HepG2 (cell line): ENCODE measurements at regions not wholly inside any gene's neighbourhood (a gene's known extent, or its start where the extent isn't known, plus 50 kb on each side); places are given as distances from the start of the nearest gene placed in this dataset.
"Not testable (repeated sequence)": the region's sequence is repeated elsewhere in the genome, so short reads cannot be mapped to it uniquely, and the experiment has no call there.

ENCODE experiments used
- ATAC-seq: fragments of 200-7000 bp; cut with Tn5 transposase; 3 replicates; pipeline ENCODE4 v1.9.1; 2020; ENCODE audit warnings: mild to moderate bottlenecking, moderate library complexity
- BruUV-seq: library from RNA; stranded (reverse); fragments of 400-500 nt; replicated peaks from 2 replicates; lab custom pipeline; 2021; lab: Mats Ljungman, UMichigan
- CTCF ChIA-PET: fragments of 300-600 bp; formaldehyde crosslinking; extraction: SDS; loops from one replicate; lab custom pipeline; 2021; ENCODE audit warnings: low total read pairs, inconsistent platforms, low intra/inter-chr PET ratio; lab: Yijun Ruan, JAX
- POLR2A ChIA-PET: fragments of 350-600 bp; sonication (Branson Sonifier 250); formaldehyde crosslinking; loops from one replicate; lab custom pipeline; 2020; ENCODE audit warnings: antibody characterized with exemption, inconsistent platforms; lab: Yijun Ruan, JAX
- DNase-seq: peaks from one replicate; pipeline ENCODE4 v3.0.0-alpha.2; 2015; ENCODE audit warnings: low spot score
- FAIRE-seq: peaks from 3 replicates; lab custom pipeline; 2011; peaks lifted over from hg19 to GRCh38; lab: Jason Lieb, UNC
- H2AFZ ChIP-seq: one replicate; pipeline ENCODE4 v1.6.1; 2011; ENCODE audit warnings: low read length, inconsistent platforms
- H3K27ac ChIP-seq: fragments of 300-600 bp; 3 replicates; pipeline ENCODE4 v1.8.0; 2011; ENCODE audit warnings: mixed run types, mild to moderate bottlenecking, mixed read lengths, low read length, inconsistent platforms; ENCODE audit not compliant: insufficient read depth; ENCODE audit errors: extremely low read length
- H3K27me3 ChIP-seq, 2 experiments: fragments of 200-600 bp in 1 of 2; 2 replicates in 1 of 2; 3 replicates in 1 of 2; pipeline versions ENCODE4 v1.6.0 to v1.8.0; 2011; ENCODE audit warnings: low read length in 2 of 2, mild to moderate bottlenecking in 2 of 2, moderate library complexity in 2 of 2, inconsistent platforms in 1 of 2; ENCODE audit not compliant: insufficient read depth in 2 of 2, control insufficient read depth in 1 of 2
- H3K36me3 ChIP-seq, 2 experiments: fragments of 200-600 bp in 1 of 2; replicated peaks in 1 of 2; 2 replicates in 1 of 2; 3 replicates in 1 of 2; pipeline versions ENCODE4 v1.5.1 to v1.8.0; 2011; ENCODE audit warnings: low read length in 2 of 2, inconsistent platforms in 1 of 2; ENCODE audit not compliant: insufficient read depth in 2 of 2, control insufficient read depth in 1 of 2
- H3K4me1 ChIP-seq: 2 replicates; pipeline ENCODE4 v1.5.1; 2012; ENCODE audit warnings: low read length, inconsistent platforms; ENCODE audit not compliant: insufficient read depth
- H3K4me2 ChIP-seq: 2 replicates; pipeline ENCODE4 v1.6.0; 2011; ENCODE audit warnings: low read depth, low read length, inconsistent platforms
- H3K4me3 ChIP-seq, 3 experiments: fragments of 200-600 bp in 1 of 3; sonication (generic), shearing (Covaris generic) in 1 of 3; replicated peaks in 1 of 3; 2 replicates each; pipeline ENCODE4 v1.5.1; 2011 to 2016; ENCODE audit warnings: low read length in 3 of 3, inconsistent platforms in 2 of 3, low read depth in 2 of 3, mild to moderate bottlenecking in 2 of 3, control low read depth in 1 of 3, mixed read lengths in 1 of 3; ENCODE audit not compliant: insufficient read depth in 1 of 3
- H3K79me2 ChIP-seq: one replicate; pipeline ENCODE4 v1.6.1; 2011; ENCODE audit warnings: low read length, inconsistent platforms; ENCODE audit not compliant: insufficient read depth
- H3K9ac ChIP-seq: 2 replicates; pipeline ENCODE4 v1.6.0; 2011; ENCODE audit warnings: mild to moderate bottlenecking, low read depth, low read length, inconsistent platforms; ENCODE audit not compliant: insufficient read depth
- H3K9me3 ChIP-seq: 2 replicates; pipeline ENCODE4 v1.5.1; 2012; ENCODE audit warnings: mild to moderate bottlenecking, low read length
- H4K20me1 ChIP-seq: 2 replicates; pipeline ENCODE4 v1.6.0; 2011; ENCODE audit warnings: inconsistent platforms, mild to moderate bottlenecking, low read length, moderate library complexity; ENCODE audit not compliant: insufficient read depth
- ATAD3A ChIP-seq: sonication (generic); formaldehyde crosslinking; IDR thresholded peaks from 2 replicates; pipeline ENCODE4 v1.4.0; 2020; ENCODE audit warnings: missing genetic modification reagents
- HMG20A ChIP-seq: IDR thresholded peaks from 2 replicates; pipeline ENCODE4 v1.6.1; 2016; ENCODE audit warnings: borderline replicate concordance
- HOXA7 ChIP-seq: sonication (generic); formaldehyde crosslinking; IDR thresholded peaks from 2 replicates; pipeline ENCODE4 v1.8.1; 2022; ENCODE audit warnings: mild to moderate bottlenecking, missing genetic modification reagents, moderate library complexity
- MXD4 ChIP-seq: IDR thresholded peaks from 2 replicates; pipeline ENCODE4 v1.6.1; 2016; ENCODE audit warnings: mild to moderate bottlenecking, missing biosample characterization, missing genetic modification reagents
- PAF1 ChIP-seq: IDR thresholded peaks from 2 replicates; pipeline ENCODE4 v1.6.1; 2016; ENCODE audit warnings: missing genetic modification reagents, missing compliant biosample characterization
- REPIN1 ChIP-seq: sonication (generic); formaldehyde crosslinking; IDR thresholded peaks from 2 replicates; pipeline ENCODE4 v1.8.0; 2022; ENCODE audit warnings: missing genetic modification reagents, low read depth, mild to moderate bottlenecking, borderline replicate concordance
- SRF ChIP-seq: IDR thresholded peaks from 2 replicates; pipeline ENCODE4 v1.6.1; 2011; ENCODE audit warnings: mild to moderate bottlenecking, low read depth, low read length, moderate library complexity
- WGBS: methylation state at CpG from one replicate; pipeline ENCODE4 v1.1.6; 2017; ENCODE audit warnings: low lambda C conversion rate; 5-methylcytosine and 5-hydroxymethylcytosine counted together
- in situ Hi-C: cut with HindIII; loops from 2 replicates; pipeline ENCODE4 v1.10.0; 2017; ENCODE audit warnings: low pct_unique_long_range_greater_than_20kb; ENCODE audit not compliant: extremely low pct_ligation_motif_present
- intact Hi-C: fragments of 100-400 bp; cut with micrococcal nuclease; formaldehyde crosslinking; loops from one replicate; pipeline ENCODE4 v1.10.0; 2022; ENCODE audit not compliant: unreplicated experiment
- TF ChIP-seq, protein P1 (sequence below): sonication (generic); formaldehyde crosslinking; IDR thresholded peaks from 2 replicates; pipeline ENCODE4 v1.9.0; 2021; ENCODE audit warnings: missing genetic modification reagents, borderline replicate concordance
- TF ChIP-seq, protein P2 (sequence below): sonication (generic); formaldehyde crosslinking; IDR thresholded peaks from 2 replicates; pipeline ENCODE4 v1.5.1; 2020; ENCODE audit warnings: missing genetic modification reagents, mild to moderate bottlenecking, borderline replicate concordance
- TF ChIP-seq, protein P3 (sequence below): sonication (generic); formaldehyde crosslinking; IDR thresholded peaks from 2 replicates; pipeline ENCODE4 v1.8.1; 2023; ENCODE audit warnings: missing genetic modification reagents, inconsistent platforms, borderline replicate concordance

DNA sequence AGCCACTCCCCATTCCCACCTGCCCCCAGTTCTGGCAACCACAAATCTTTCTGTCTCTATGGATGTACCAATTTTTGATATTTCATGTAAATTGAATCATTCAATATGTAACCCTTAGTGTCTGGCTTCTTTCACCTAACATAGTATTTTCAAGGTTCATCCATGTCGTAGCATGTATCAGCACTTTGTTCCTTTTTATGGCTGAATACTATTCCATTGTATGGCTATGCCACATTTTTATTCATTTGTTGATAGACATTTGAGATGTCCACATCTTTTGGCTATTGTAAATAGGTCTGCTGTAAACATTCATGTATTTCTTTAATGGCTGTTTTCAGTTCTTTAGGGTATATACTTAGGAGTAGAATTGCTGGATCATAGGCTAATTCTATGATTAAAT, 270.5 kb downstream of the FGFR2 start (continued):
- TF ChIP-seq, protein P1, sequence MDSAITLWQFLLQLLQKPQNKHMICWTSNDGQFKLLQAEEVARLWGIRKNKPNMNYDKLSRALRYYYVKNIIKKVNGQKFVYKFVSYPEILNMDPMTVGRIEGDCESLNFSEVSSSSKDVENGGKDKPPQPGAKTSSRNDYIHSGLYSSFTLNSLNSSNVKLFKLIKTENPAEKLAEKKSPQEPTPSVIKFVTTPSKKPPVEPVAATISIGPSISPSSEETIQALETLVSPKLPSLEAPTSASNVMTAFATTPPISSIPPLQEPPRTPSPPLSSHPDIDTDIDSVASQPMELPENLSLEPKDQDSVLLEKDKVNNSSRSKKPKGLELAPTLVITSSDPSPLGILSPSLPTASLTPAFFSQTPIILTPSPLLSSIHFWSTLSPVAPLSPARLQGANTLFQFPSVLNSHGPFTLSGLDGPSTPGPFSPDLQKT (CRISPR knock-in tag) = no peak

DNA sequence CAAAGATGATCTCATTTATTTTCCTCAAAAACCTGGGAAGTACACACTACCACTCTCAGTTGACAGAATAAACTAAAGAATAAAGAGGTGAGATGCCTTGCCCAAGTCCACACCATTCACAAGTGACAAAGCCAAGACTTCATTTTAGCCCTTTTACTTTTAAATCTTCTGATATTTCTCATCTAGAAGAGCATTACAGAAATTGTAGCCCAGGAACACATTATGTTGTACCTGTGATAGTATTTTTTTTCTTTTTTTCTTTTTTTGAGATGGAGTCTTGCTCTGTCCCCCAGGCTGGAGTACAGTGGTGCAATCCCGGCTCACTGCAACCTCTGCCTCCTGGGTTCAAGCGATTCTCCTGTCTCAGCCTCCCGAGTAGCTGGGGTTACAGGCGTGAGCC, 268.6 kb downstream of the FGFR2 start:
- in situ Hi-C loops, H3K9me3 ChIP-seq, H3K27me3 ChIP-seq, FAIRE-seq, H3K4me1 ChIP-seq, H3K4me2 ChIP-seq, CTCF ChIA-PET, H2AFZ ChIP-seq, H3K36me3 ChIP-seq, H3K9ac ChIP-seq, H3K79me2 ChIP-seq, POLR2A ChIA-PET, DNase-seq, H3K27ac ChIP-seq, intact Hi-C loops, H3K4me3 ChIP-seq, H4K20me1 ChIP-seq, ATAC-seq, BruUV-seq: not testable (repeated sequence)
- WGBS = 46% methylated on average over 4 of the region's 4 CpGs

DNA sequence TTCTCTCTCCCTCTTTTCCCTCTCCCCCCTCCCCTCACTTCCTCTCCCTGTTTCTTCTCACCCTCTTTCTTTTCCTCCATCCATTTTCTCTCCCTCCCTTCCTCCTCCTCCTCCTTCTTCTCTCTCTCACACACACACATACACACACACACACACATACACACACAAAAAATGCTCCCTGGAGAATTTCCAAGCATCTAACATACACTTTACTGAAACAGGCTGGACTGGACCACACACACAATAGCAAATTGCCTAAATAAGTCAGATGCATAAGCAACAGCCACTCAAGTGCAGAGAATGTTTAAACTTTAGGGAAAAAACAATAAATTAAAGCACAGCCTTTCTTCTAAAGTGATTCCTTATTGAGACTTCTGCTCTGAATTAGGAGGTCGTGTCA, 267.7 kb downstream of the FGFR2 start:
- in situ Hi-C loops (no loop called here), intact Hi-C loops (no loop called here)
- Histone ChIP-seq H3K27ac (no peak overlapping the region), H3K9ac (no peak overlapping the region), H3K36me3 (no peaks in the 10 kb centered on the region), H3K4me3 (no peak overlapping the region), H3K27me3 (no peaks in the 10 kb centered on the region), H3K9me3 (no peaks in the 10 kb centered on the region), H2AFZ (no peak overlapping the region), H3K79me2 (no peaks in the 10 kb centered on the region), H3K4me1 (no peaks in the 10 kb centered on the region), H4K20me1 (no peaks in the 10 kb centered on the region), H3K4me2 (no peak overlapping the region)
- ChIA-PET CTCF (no interaction called here), POLR2A (no interaction called here)
- 0% methylated on average over 1 of the region's 1 CpG for WGBS
- no TSS peak for BruUV-seq
- DNase-seq = no peak
- FAIRE-seq = no peak
- ATAC-seq = no peak
- no peak for TF ChIP-seq HMG20A
- no peak for TF ChIP-seq ATAD3A (CRISPR knock-in tag)
- no peak for TF ChIP-seq REPIN1
- no peak for TF ChIP-seq PAF1
- TF ChIP-seq, protein P2, sequence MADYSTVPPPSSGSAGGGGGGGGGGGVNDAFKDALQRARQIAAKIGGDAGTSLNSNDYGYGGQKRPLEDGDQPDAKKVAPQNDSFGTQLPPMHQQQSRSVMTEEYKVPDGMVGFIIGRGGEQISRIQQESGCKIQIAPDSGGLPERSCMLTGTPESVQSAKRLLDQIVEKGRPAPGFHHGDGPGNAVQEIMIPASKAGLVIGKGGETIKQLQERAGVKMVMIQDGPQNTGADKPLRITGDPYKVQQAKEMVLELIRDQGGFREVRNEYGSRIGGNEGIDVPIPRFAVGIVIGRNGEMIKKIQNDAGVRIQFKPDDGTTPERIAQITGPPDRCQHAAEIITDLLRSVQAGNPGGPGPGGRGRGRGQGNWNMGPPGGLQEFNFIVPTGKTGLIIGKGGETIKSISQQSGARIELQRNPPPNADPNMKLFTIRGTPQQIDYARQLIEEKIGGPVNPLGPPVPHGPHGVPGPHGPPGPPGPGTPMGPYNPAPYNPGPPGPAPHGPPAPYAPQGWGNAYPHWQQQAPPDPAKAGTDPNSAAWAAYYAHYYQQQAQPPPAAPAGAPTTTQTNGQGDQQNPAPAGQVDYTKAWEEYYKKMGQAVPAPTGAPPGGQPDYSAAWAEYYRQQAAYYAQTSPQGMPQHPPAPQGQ (CRISPR knock-in tag) = no peak
- no peak for TF ChIP-seq MXD4
- no peak for TF ChIP-seq HOXA7
- TF ChIP-seq, protein P3, sequence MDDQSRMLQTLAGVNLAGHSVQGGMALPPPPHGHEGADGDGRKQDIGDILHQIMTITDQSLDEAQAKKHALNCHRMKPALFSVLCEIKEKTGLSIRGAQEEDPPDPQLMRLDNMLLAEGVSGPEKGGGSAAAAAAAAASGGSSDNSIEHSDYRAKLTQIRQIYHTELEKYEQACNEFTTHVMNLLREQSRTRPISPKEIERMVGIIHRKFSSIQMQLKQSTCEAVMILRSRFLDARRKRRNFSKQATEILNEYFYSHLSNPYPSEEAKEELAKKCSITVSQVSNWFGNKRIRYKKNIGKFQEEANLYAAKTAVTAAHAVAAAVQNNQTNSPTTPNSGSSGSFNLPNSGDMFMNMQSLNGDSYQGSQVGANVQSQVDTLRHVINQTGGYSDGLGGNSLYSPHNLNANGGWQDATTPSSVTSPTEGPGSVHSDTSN (CRISPR knock-in tag) = no peak
- no peak for TF ChIP-seq SRF
